ACC112 (cell line): ENCODE measurements at regions not wholly inside any gene's neighbourhood (a gene's known extent, or its start where the extent isn't known, plus 50 kb on each side); places are given as distances from the start of the nearest gene placed in this dataset.
A peak's percentile ranks its signal among the peaks of the same experiment; 100 is the strongest.
"Not testable (repeated sequence)": the region's sequence is repeated elsewhere in the genome, so short reads cannot be mapped to it uniquely, and the experiment has no call there.

ENCODE experiments used
- H2AFZ ChIP-seq: fragments of 200-600 bp; sonication (generic); one replicate; pipeline ENCODE4 v1.6.0; 2017; ENCODE audit warnings: antibody characterized with exemption, low read length; ENCODE audit not compliant: unreplicated experiment
- H3K27ac ChIP-seq: fragments of 200-600 bp; sonication (generic); 2 replicates; pipeline ENCODE4 v1.5.1; 2014; ENCODE audit warnings: low read depth, mild to moderate bottlenecking, antibody characterized with exemption, low read length, moderate library complexity
- H3K27me3 ChIP-seq: fragments of 200-600 bp; sonication (generic); 2 replicates; pipeline ENCODE4 v1.6.1; 2014; ENCODE audit warnings: mild to moderate bottlenecking, antibody characterized with exemption, low read length, moderate library complexity, mixed read lengths; ENCODE audit not compliant: insufficient read depth
- H3K36me3 ChIP-seq: fragments of 200-600 bp; sonication (generic); 2 replicates; pipeline ENCODE4 v1.6.1; 2016; ENCODE audit warnings: mild to moderate bottlenecking, antibody characterized with exemption, low read length, moderate library complexity, mixed read lengths; ENCODE audit not compliant: insufficient read depth
- H3K4me1 ChIP-seq: fragments of 200-600 bp; sonication (generic); one replicate; pipeline ENCODE4 v1.6.1; 2016; ENCODE audit warnings: low read length, mixed read lengths; ENCODE audit not compliant: insufficient read depth, unreplicated experiment, control insufficient read depth
- H3K4me3 ChIP-seq: fragments of 200-600 bp; sonication (generic); 2 replicates; pipeline ENCODE4 v1.5.1; 2014; ENCODE audit warnings: mild to moderate bottlenecking, low read depth, low read length
- H3K79me2 ChIP-seq: fragments of 200-600 bp; sonication (generic); one replicate; pipeline ENCODE4 v1.6.0; 2016; ENCODE audit warnings: low read length; ENCODE audit not compliant: control insufficient read depth, unreplicated experiment, insufficient read depth

- Histone ChIP-seq H3K27me3 (no peaks in the 10 kb centered on the region), H3K27ac (no peak overlapping the region), H3K79me2 (no peaks in the 10 kb centered on the region), H2AFZ (no peak overlapping the region), H3K4me3 (no peak overlapping the region), H3K36me3 (no peaks in the 10 kb centered on the region), H3K4me1 (no peaks in the 10 kb centered on the region)
Observed at GRCh38 chr2:52308156-52308555, 1276.2 kb upstream of the NRXN1 start.

- no peak overlapping the region for H3K4me3 ChIP-seq
- H3K79me2 ChIP-seq = no peaks in the 10 kb centered on the region
- no peaks in the 10 kb centered on the region for H3K4me1 ChIP-seq
- H3K27ac ChIP-seq = no peak overlapping the region
- peak overlapping the region; percentile 12 for H2AFZ ChIP-seq
- no peaks in the 10 kb centered on the region for H3K36me3 ChIP-seq
- H3K27me3 ChIP-seq = no peaks in the 10 kb centered on the region
Observed at GRCh38 chr2:52294628-52295027, 1262.7 kb upstream of the NRXN1 start.

GRCh38 chr2:52292801-52293200 is 1260.9 kb upstream of the NRXN1 start:
- H3K27me3 ChIP-seq = no peaks in the 10 kb centered on the region
- H3K79me2 ChIP-seq = no peaks in the 10 kb centered on the region
- H3K4me1 ChIP-seq = no peaks in the 10 kb centered on the region
- H2AFZ ChIP-seq = no peak overlapping the region
- no peaks in the 10 kb centered on the region for H3K36me3 ChIP-seq
- no peak overlapping the region for H3K27ac ChIP-seq
- no peak overlapping the region for H3K4me3 ChIP-seq

- Histone ChIP-seq H3K27ac (no peak overlapping the region), H2AFZ (no peak overlapping the region), H3K4me1 (no peaks in the 10 kb centered on the region), H3K4me3 (no peak overlapping the region), H3K27me3 (no peaks in the 10 kb centered on the region), H3K36me3 (no peaks in the 10 kb centered on the region), H3K79me2 (no peaks in the 10 kb centered on the region)
Observed at GRCh38 chr2:52289741-52290140, 1257.8 kb upstream of the NRXN1 start.

- Histone ChIP-seq H3K4me1 (no peaks in the 10 kb centered on the region), H3K79me2 (no peaks in the 10 kb centered on the region), H3K36me3 (no peaks in the 10 kb centered on the region), H2AFZ (no peak overlapping the region), H3K4me3 (no peak overlapping the region), H3K27me3 (no peaks in the 10 kb centered on the region), H3K27ac (no peak overlapping the region)
Observed at GRCh38 chr2:52288596-52288995, 1256.7 kb upstream of the NRXN1 start.

- H3K27ac ChIP-seq = peak overlapping the region; percentile 48
- H3K4me3 ChIP-seq = no peak overlapping the region
- no peaks in the 10 kb centered on the region; the same call in 1 of the 2 replicates for H3K36me3 ChIP-seq
- H3K4me1 ChIP-seq = peaks cover 16% of the 10 kb centered on the region
- H2AFZ ChIP-seq = no peak overlapping the region
- no peaks in the 10 kb centered on the region for H3K79me2 ChIP-seq
- no peaks in the 10 kb centered on the region for H3K27me3 ChIP-seq
Observed at GRCh38 chr2:52269696-52270485, 1238.0 kb upstream of the NRXN1 start.

GRCh38 chr2:52264911-52265310 is 1233.0 kb upstream of the NRXN1 start:
- Histone ChIP-seq H3K4me3 (no peak overlapping the region), H3K79me2 (no peaks in the 10 kb centered on the region), H3K27me3 (no peaks in the 10 kb centered on the region), H2AFZ (no peak overlapping the region), H3K27ac (no peak overlapping the region), H3K4me1 (peaks cover 18% of the 10 kb centered on the region), H3K36me3 (no peaks in the 10 kb centered on the region)

- Histone ChIP-seq H3K27ac (no peak overlapping the region), H2AFZ (no peak overlapping the region), H3K36me3 (no peaks in the 10 kb centered on the region), H3K4me3 (no peak overlapping the region), H3K4me1 (peaks cover 14% of the 10 kb centered on the region), H3K27me3 (no peaks in the 10 kb centered on the region), H3K79me2 (no peaks in the 10 kb centered on the region)
Observed at GRCh38 chr2:52264488-52264887, 1232.6 kb upstream of the NRXN1 start.

- H3K27me3 ChIP-seq = no peaks in the 10 kb centered on the region
- no peaks in the 10 kb centered on the region for H3K36me3 ChIP-seq
- H3K4me3 ChIP-seq = no peak overlapping the region
- peaks cover 7% of the 10 kb centered on the region for H3K4me1 ChIP-seq
- H2AFZ ChIP-seq = peak overlapping the region; percentile 27
- no peak overlapping the region for H3K27ac ChIP-seq
- H3K79me2 ChIP-seq = no peaks in the 10 kb centered on the region
Observed at GRCh38 chr2:52260904-52261303, 1229.0 kb upstream of the NRXN1 start.

GRCh38 chr2:52258967-52259366 is 1227.0 kb upstream of the NRXN1 start:
- not testable (repeated sequence) for H3K27ac ChIP-seq, H2AFZ ChIP-seq, H3K27me3 ChIP-seq, H3K36me3 ChIP-seq, H3K4me3 ChIP-seq, H3K4me1 ChIP-seq, H3K79me2 ChIP-seq

GRCh38 chr2:52258038-52258437 is 1226.1 kb upstream of the NRXN1 start:
- Histone ChIP-seq H2AFZ (no peak overlapping the region), H3K27ac (no peak overlapping the region), H3K4me1 (peaks cover 11% of the 10 kb centered on the region), H3K4me3 (no peak overlapping the region), H3K36me3 (no peaks in the 10 kb centered on the region), H3K79me2 (no peaks in the 10 kb centered on the region), H3K27me3 (no peaks in the 10 kb centered on the region)
